ENCODE measurements at regions not wholly inside any gene's neighbourhood (a gene's known extent, or its start where the extent isn't known, plus 50 kb on each side); places are given as distances from the start of the nearest gene placed in this dataset.

DNA sequence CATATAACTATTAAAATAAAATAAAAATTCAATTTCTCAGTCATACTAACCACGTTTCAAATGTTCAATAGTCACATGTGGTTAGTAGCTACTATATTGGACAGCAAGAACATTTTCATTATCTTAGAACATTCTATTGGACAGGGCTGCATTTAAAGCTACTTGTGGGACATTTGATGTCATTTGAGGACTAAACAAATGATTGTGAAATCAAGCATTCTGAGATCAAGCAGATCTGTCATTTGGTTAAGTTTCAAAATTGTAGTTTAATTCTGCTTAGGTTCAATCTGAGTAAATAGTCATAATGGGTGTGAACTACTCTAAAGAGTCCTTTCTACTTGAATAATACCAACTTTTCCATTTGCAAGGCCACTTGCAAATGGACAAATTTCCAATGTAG, 226.9 kb upstream of the C9orf72 start:
- TF ChIP-seq, protein P1, sequence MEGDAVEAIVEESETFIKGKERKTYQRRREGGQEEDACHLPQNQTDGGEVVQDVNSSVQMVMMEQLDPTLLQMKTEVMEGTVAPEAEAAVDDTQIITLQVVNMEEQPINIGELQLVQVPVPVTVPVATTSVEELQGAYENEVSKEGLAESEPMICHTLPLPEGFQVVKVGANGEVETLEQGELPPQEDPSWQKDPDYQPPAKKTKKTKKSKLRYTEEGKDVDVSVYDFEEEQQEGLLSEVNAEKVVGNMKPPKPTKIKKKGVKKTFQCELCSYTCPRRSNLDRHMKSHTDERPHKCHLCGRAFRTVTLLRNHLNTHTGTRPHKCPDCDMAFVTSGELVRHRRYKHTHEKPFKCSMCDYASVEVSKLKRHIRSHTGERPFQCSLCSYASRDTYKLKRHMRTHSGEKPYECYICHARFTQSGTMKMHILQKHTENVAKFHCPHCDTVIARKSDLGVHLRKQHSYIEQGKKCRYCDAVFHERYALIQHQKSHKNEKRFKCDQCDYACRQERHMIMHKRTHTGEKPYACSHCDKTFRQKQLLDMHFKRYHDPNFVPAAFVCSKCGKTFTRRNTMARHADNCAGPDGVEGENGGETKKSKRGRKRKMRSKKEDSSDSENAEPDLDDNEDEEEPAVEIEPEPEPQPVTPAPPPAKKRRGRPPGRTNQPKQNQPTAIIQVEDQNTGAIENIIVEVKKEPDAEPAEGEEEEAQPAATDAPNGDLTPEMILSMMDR (IDR thresholded peaks at IDR 0.05), result no peak
- no peak for TF ChIP-seq POLR2A (IDR thresholded peaks at IDR 0.05)
